SU-DHL-6 (cell line): ENCODE measurements at regions not wholly inside any gene's neighbourhood (a gene's known extent, or its start where the extent isn't known, plus 50 kb on each side); places are given as distances from the start of the nearest gene placed in this dataset.

ENCODE experiments used
- EZH2phosphoT487 ChIP-seq: fragments of 200-600 bp; sonication (generic), shearing (Covaris generic); conservative IDR thresholded peaks from 2 replicates; pipeline ENCODE4 v1.6.1; 2018; ENCODE audit warnings: mild to moderate bottlenecking, antibody characterized with exemption, low read length, moderate library complexity, mixed read lengths
- TF ChIP-seq, protein P1 (sequence below): fragments of 200-600 bp; sonication (generic); IDR thresholded peaks from one replicate; pipeline ENCODE4 v1.5.1; 2017; ENCODE audit warnings: antibody characterized with exemption, mild to moderate bottlenecking, low read length, moderate library complexity; ENCODE audit not compliant: insufficient read depth, poor library complexity, severe bottlenecking

DNA sequence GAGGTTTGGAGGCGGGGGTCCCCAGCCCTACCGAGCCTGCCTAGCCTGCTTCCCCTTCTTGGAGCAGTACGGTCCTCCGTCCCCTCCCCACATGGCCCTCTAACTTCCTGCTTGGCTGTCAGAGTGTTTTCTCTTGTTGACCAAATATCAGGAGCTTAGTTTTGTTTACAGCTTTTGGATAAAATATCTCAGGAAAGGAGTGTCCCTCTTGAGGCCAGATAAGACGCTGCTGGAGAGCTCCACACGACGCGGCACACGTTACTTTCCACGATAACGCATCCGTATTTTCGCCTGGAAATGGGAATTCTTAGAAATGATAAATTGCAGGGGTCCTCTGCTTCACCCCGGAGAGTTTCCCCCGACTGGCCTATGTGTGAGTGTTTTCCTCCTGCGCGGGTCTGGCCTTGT, 182.9 kb downstream of the MAF start:
- TF ChIP-seq, protein P1, sequence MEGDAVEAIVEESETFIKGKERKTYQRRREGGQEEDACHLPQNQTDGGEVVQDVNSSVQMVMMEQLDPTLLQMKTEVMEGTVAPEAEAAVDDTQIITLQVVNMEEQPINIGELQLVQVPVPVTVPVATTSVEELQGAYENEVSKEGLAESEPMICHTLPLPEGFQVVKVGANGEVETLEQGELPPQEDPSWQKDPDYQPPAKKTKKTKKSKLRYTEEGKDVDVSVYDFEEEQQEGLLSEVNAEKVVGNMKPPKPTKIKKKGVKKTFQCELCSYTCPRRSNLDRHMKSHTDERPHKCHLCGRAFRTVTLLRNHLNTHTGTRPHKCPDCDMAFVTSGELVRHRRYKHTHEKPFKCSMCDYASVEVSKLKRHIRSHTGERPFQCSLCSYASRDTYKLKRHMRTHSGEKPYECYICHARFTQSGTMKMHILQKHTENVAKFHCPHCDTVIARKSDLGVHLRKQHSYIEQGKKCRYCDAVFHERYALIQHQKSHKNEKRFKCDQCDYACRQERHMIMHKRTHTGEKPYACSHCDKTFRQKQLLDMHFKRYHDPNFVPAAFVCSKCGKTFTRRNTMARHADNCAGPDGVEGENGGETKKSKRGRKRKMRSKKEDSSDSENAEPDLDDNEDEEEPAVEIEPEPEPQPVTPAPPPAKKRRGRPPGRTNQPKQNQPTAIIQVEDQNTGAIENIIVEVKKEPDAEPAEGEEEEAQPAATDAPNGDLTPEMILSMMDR = no peak
- no peak for TF ChIP-seq EZH2phosphoT487
